Smooth muscle cell (in vitro differentiated cells): ENCODE measurements at regions not wholly inside any gene's neighbourhood (a gene's known extent, or its start where the extent isn't known, plus 50 kb on each side); places are given as distances from the start of the nearest gene placed in this dataset.

Source experiments
- DNase-seq: peaks from one replicate; lab custom pipeline; 2025; ENCODE audit not compliant: unreplicated experiment; lab: John Stamatoyannopoulos, UW
- H2AFZ ChIP-seq: fragments of 200-600 bp; sonication (generic); 2 replicates; pipeline ENCODE4 v1.6.0; 2016; ENCODE audit warnings: antibody characterized with exemption, low read depth, mild to moderate bottlenecking
- H3F3A ChIP-seq: fragments of 200-600 bp; sonication (generic); 2 replicates; pipeline ENCODE4 v1.6.0; 2017; ENCODE audit warnings: antibody characterized with exemption, low read depth
- H3K27ac ChIP-seq: fragments of 200-600 bp; sonication (generic); 2 replicates; pipeline ENCODE4 v1.5.1; 2016; ENCODE audit warnings: low read depth, mild to moderate bottlenecking
- H3K27me3 ChIP-seq: fragments of 200-600 bp; sonication (generic); 2 replicates; pipeline ENCODE4 v1.6.1; 2016; ENCODE audit warnings: low read depth, mild to moderate bottlenecking
- H3K36me3 ChIP-seq: fragments of 200-600 bp; sonication (generic); 2 replicates; pipeline ENCODE4 v1.5.1; 2016; ENCODE audit warnings: low read depth
- H3K4me1 ChIP-seq: fragments of 200-600 bp; sonication (generic); 2 replicates; pipeline ENCODE4 v1.5.1; 2016; ENCODE audit warnings: low read depth
- H3K4me2 ChIP-seq: fragments of 200-600 bp; sonication (generic); 2 replicates; pipeline ENCODE4 v1.6.0; 2016; ENCODE audit warnings: mild to moderate bottlenecking
- H3K4me3 ChIP-seq: fragments of 200-600 bp; sonication (generic); 2 replicates; pipeline ENCODE4 v1.5.1; 2016; ENCODE audit warnings: mild to moderate bottlenecking
- H3K79me2 ChIP-seq: fragments of 200-600 bp; sonication (generic); 2 replicates; pipeline ENCODE4 v1.6.0; 2016; ENCODE audit warnings: low read depth, mild to moderate bottlenecking
- H3K9ac ChIP-seq: fragments of 200-600 bp; sonication (generic); 2 replicates; pipeline ENCODE4 v1.6.0; 2016; ENCODE audit warnings: low read depth
- H3K9me3 ChIP-seq: fragments of 200-600 bp; sonication (generic); replicated peaks from 2 replicates; pipeline ENCODE4 v1.5.1; 2016; ENCODE audit warnings: low read depth
- H4K20me1 ChIP-seq: fragments of 200-600 bp; sonication (generic); 2 replicates; pipeline ENCODE4 v1.6.0; 2016; ENCODE audit warnings: low read depth
- whole genome bisulfite sequencing: methylation state at CpG from one replicate; pipeline ENCODE4 v1.1.7; 2016; ENCODE audit warnings: low lambda C conversion rate; 5-methylcytosine and 5-hydroxymethylcytosine counted together
- TF ChIP-seq, protein P1 (sequence below): fragments of 200-600 bp; sonication (generic); IDR thresholded peaks from 2 replicates; pipeline ENCODE4 v1.5.1; 2017; ENCODE audit warnings: borderline replicate concordance, mild to moderate bottlenecking, antibody characterized with exemption; ENCODE audit not compliant: insufficient read depth, poor library complexity, severe bottlenecking

DNA sequence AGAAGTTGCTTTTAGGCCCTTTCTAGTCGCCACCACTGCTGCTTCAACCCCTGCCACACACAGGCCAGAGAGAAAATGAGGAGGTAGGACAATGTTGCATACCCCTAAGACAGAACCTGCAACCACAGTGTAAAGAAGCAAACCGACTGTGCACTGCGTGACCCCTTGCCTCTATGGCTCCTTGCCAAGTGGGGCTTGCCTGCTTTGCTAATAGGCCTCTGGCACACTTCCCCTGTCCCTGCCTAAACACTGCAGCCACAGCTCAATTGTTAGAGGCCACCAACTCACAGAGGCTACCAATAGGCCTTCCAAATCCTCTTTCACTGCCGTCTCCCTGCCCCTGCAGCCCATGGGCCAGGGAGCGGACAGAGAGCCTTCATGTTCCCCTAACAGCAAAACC, 280.1 kb downstream of the CDH10 start:
- WGBS = 95% methylated on average over 5 of the region's 5 CpGs
- H3K4me2 ChIP-seq = no peak overlapping the region
- TF ChIP-seq, protein P1, sequence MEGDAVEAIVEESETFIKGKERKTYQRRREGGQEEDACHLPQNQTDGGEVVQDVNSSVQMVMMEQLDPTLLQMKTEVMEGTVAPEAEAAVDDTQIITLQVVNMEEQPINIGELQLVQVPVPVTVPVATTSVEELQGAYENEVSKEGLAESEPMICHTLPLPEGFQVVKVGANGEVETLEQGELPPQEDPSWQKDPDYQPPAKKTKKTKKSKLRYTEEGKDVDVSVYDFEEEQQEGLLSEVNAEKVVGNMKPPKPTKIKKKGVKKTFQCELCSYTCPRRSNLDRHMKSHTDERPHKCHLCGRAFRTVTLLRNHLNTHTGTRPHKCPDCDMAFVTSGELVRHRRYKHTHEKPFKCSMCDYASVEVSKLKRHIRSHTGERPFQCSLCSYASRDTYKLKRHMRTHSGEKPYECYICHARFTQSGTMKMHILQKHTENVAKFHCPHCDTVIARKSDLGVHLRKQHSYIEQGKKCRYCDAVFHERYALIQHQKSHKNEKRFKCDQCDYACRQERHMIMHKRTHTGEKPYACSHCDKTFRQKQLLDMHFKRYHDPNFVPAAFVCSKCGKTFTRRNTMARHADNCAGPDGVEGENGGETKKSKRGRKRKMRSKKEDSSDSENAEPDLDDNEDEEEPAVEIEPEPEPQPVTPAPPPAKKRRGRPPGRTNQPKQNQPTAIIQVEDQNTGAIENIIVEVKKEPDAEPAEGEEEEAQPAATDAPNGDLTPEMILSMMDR = no peak

DNA sequence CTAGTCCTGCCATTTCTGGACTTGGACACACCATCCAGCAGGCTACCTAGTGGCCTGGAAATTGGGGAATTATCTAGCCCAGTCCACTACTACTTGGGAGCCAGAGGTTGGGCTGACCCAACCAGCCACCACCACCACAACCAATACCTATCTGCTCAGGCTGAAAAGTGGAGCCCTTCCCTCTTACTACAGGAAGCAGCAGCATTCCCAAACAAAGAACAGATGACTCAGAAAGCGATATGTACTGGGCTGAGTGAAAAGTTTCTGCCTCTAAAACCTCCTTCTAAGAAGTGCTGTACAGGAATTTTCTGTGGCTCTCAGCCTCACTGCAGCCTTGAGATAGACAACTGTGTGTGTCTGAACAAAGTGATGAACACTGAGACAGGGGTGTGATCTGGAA, 279.4 kb downstream of the CDH10 start:
- no peak overlapping the region for H3K27ac ChIP-seq
- no peaks in the 10 kb centered on the region for H3K79me2 ChIP-seq
- DNase-seq = no peak
- no peak overlapping the region for H3K4me2 ChIP-seq
- H3K4me1 ChIP-seq = no peaks in the 10 kb centered on the region
- no peak overlapping the region for H3K9ac ChIP-seq
- no peaks in the 10 kb centered on the region for H4K20me1 ChIP-seq
- H3K36me3 ChIP-seq = no peaks in the 10 kb centered on the region
- H2AFZ ChIP-seq = no peak overlapping the region
- 41% methylated on average over 1 of the region's 1 CpG for WGBS
- H3K9me3 ChIP-seq = no peaks in the 10 kb centered on the region
- no peaks in the 10 kb centered on the region for H3F3A ChIP-seq
- H3K27me3 ChIP-seq = no peaks in the 10 kb centered on the region
- TF ChIP-seq, protein P1 = no peak
- no peak overlapping the region for H3K4me3 ChIP-seq

More for the DNA sequence above, 280.1 kb downstream of the CDH10 start:
- no peaks in the 10 kb centered on the region for H3F3A ChIP-seq
- H3K4me1 ChIP-seq = no peaks in the 10 kb centered on the region
- no peaks in the 10 kb centered on the region for H4K20me1 ChIP-seq
- no peaks in the 10 kb centered on the region for H3K27me3 ChIP-seq
- H3K4me3 ChIP-seq = no peak overlapping the region
- no peaks in the 10 kb centered on the region for H3K36me3 ChIP-seq
- DNase-seq = no peak
- H2AFZ ChIP-seq = no peak overlapping the region
- no peaks in the 10 kb centered on the region for H3K9me3 ChIP-seq
- no peak overlapping the region for H3K9ac ChIP-seq
- H3K79me2 ChIP-seq = no peaks in the 10 kb centered on the region
- no peak overlapping the region for H3K27ac ChIP-seq

DNA sequence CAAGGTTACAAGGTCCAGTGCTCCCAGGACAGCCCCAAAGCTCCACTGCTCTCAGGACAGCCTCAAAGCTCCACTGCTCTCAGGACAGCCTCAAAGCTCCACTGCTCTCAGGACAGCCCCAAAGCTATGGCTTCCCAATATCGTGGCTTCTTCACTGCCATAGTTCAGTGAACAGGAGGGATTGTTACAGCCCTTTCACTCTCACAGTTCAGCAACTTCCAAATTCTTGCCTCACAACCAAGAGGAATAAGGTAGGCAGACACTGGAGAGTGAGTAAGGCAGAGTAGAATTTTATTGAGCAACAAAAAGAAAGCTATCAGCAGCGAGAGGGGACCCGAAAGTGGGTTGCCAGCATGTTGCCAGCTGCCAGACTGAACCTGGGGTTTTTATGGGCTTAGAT, 277.6 kb downstream of the CDH10 start:
- no peaks in the 10 kb centered on the region for H3K79me2 ChIP-seq
- WGBS = 94% methylated on average over 3 of the region's 3 CpGs

DNA sequence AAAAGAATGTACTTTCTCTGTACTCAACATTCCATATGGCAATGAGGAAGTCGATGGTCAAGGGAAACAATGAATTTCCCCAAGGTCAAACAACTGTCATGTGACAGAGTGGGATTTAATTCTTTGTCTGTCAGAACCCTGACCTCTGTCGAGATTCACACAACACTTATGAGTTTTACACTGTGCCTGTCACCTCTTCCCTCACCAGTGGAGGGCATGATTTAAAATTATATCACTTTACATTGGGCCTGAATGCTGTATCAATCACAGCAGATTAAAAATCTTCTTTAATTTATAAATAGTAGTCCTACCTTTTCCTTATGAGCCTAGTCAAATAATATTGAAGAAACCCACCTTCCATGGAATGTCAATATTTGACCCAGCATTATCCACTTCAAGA, 276.7 kb downstream of the CDH10 start:
- Histone ChIP-seq H3K79me2 (no peaks in the 10 kb centered on the region), H3K4me1 (no peaks in the 10 kb centered on the region), H3F3A (no peaks in the 10 kb centered on the region), H3K4me2 (no peak overlapping the region), H3K9ac (no peak overlapping the region), H3K9me3 (no peaks in the 10 kb centered on the region), H3K27me3 (no peaks in the 10 kb centered on the region), H3K36me3 (no peaks in the 10 kb centered on the region), H3K4me3 (no peak overlapping the region), H3K27ac (no peak overlapping the region), H2AFZ (no peak overlapping the region), H4K20me1 (no peaks in the 10 kb centered on the region)
- no peak for DNase-seq
- TF ChIP-seq, protein P1 = no peak
- 64% methylated on average over 2 of the region's 2 CpGs for WGBS

More for the DNA sequence above, 277.6 kb downstream of the CDH10 start:
- Histone ChIP-seq H3K27ac (no peak overlapping the region), H3K9ac (no peak overlapping the region), H3K4me1 (no peaks in the 10 kb centered on the region), H4K20me1 (no peaks in the 10 kb centered on the region), H3K27me3 (no peaks in the 10 kb centered on the region), H3K36me3 (no peaks in the 10 kb centered on the region), H3K4me2 (no peak overlapping the region), H3K4me3 (no peak overlapping the region), H3K9me3 (no peaks in the 10 kb centered on the region), H3F3A (no peaks in the 10 kb centered on the region), H2AFZ (no peak overlapping the region)
- TF ChIP-seq, protein P1 = no peak
- no peak for DNase-seq
